H9 (cell line): ENCODE measurements at regions not wholly inside any gene's neighbourhood (a gene's known extent, or its start where the extent isn't known, plus 50 kb on each side); places are given as distances from the start of the nearest gene placed in this dataset.

Experiments
- DNase-seq: peaks from one replicate; pipeline ENCODE4 v3.0.0-alpha.2; 2017
- H2AFZ ChIP-seq: one replicate; pipeline ENCODE4 v1.6.1; 2013; ENCODE audit warnings: mild to moderate bottlenecking, low read length, control low read depth, moderate library complexity
- H2AK5ac ChIP-seq: 2 replicates; pipeline ENCODE4 v1.6.1; 2013; ENCODE audit warnings: low read length, control low read depth, mixed read lengths; ENCODE audit not compliant: insufficient read length
- H2BK120ac ChIP-seq: one replicate; pipeline ENCODE4 v1.6.1; 2013; ENCODE audit warnings: low read depth, mild to moderate bottlenecking, low read length, control low read depth, inconsistent platforms; ENCODE audit not compliant: poor library complexity, severe bottlenecking
- H2BK12ac ChIP-seq: 2 replicates; pipeline ENCODE4 v1.6.1; 2013; ENCODE audit warnings: low read length, control low read depth, mixed read lengths, low read depth; ENCODE audit not compliant: insufficient read length
- H2BK15ac ChIP-seq: 2 replicates; pipeline ENCODE4 v1.6.1; 2013; ENCODE audit warnings: low read depth, low read length, control low read depth
- H2BK20ac ChIP-seq: one replicate; pipeline ENCODE4 v1.6.1; 2013; ENCODE audit warnings: low read depth, mild to moderate bottlenecking, low read length, control low read depth, inconsistent platforms; ENCODE audit not compliant: poor library complexity, severe bottlenecking
- H2BK5ac ChIP-seq: 2 replicates; pipeline ENCODE4 v1.6.1; 2013; ENCODE audit warnings: low read length, control low read depth, mixed read lengths; ENCODE audit not compliant: insufficient read length
- H3K14ac ChIP-seq: 2 replicates; pipeline ENCODE4 v1.6.1; 2013; ENCODE audit warnings: low read length, control low read depth; ENCODE audit not compliant: insufficient read depth
- H3K18ac ChIP-seq: 2 replicates; pipeline ENCODE4 v1.6.1; 2013; ENCODE audit warnings: low read depth, mild to moderate bottlenecking, mixed read lengths, low read length, control low read depth; ENCODE audit not compliant: insufficient read length
- H3K23ac ChIP-seq: 2 replicates; pipeline ENCODE4 v1.6.1; 2013; ENCODE audit warnings: low read length, control low read depth, mixed read lengths, low read depth; ENCODE audit not compliant: insufficient read length
- H3K23me2 ChIP-seq: 2 replicates; pipeline ENCODE4 v1.6.1; 2013; ENCODE audit warnings: low read depth, mild to moderate bottlenecking, mixed read lengths, low read length, control low read depth; ENCODE audit not compliant: insufficient read length, poor library complexity, severe bottlenecking
- H3K27ac ChIP-seq: 2 replicates; pipeline ENCODE4 v1.5.1; 2013; ENCODE audit warnings: low read length, control low read depth, mixed read lengths, low read depth; ENCODE audit not compliant: insufficient read length
- H3K27me3 ChIP-seq: 2 replicates; pipeline ENCODE4 v1.6.1; 2013; ENCODE audit warnings: low read length, control low read depth, inconsistent platforms; ENCODE audit not compliant: insufficient read depth
- H3K4ac ChIP-seq: 2 replicates; pipeline ENCODE4 v1.6.1; 2013; ENCODE audit warnings: low read depth, mild to moderate bottlenecking, control low read depth, inconsistent platforms, low read length, moderate library complexity
- H3K4me1 ChIP-seq: 2 replicates; pipeline ENCODE4 v1.6.1; 2013; ENCODE audit warnings: low read length, control low read depth, inconsistent platforms; ENCODE audit not compliant: insufficient read depth
- H3K4me2 ChIP-seq: 2 replicates; pipeline ENCODE4 v1.6.1; 2013; ENCODE audit warnings: low read length, control low read depth, mixed read lengths; ENCODE audit not compliant: insufficient read length, insufficient read depth
- H3K56ac ChIP-seq: 2 replicates; pipeline ENCODE4 v1.6.1; 2013; ENCODE audit warnings: low read depth, mild to moderate bottlenecking, mixed read lengths, low read length, control low read depth; ENCODE audit not compliant: insufficient read length
- H3K79me1 ChIP-seq: 2 replicates; pipeline ENCODE4 v1.6.1; 2013; ENCODE audit warnings: low read depth, mild to moderate bottlenecking, moderate library complexity, low read length, control low read depth, inconsistent platforms; ENCODE audit not compliant: insufficient read depth, poor library complexity, severe bottlenecking
- H3K79me2 ChIP-seq: 2 replicates; pipeline ENCODE4 v1.6.1; 2013; ENCODE audit warnings: low read length, control low read depth, inconsistent platforms; ENCODE audit not compliant: insufficient read depth
- H3K9ac ChIP-seq: 2 replicates; pipeline ENCODE4 v1.6.1; 2013; ENCODE audit warnings: low read length, control low read depth, mixed read lengths; ENCODE audit not compliant: insufficient read length; ENCODE audit errors: extremely low read depth
- H3K9me3 ChIP-seq: one replicate; pipeline ENCODE4 v1.6.1; 2013; ENCODE audit warnings: low read depth, low read length, inconsistent platforms; ENCODE audit not compliant: control insufficient read depth
- H3T11ph ChIP-seq: one replicate; pipeline ENCODE4 v1.6.1; 2013; ENCODE audit warnings: mild to moderate bottlenecking, low read length, control low read depth, inconsistent platforms
- H4K20me1 ChIP-seq: one replicate; pipeline ENCODE4 v1.6.1; 2013; ENCODE audit not compliant: control insufficient read depth, insufficient read length, insufficient read depth
- H4K5ac ChIP-seq: 2 replicates; pipeline ENCODE4 v1.6.1; 2013; ENCODE audit warnings: low read depth, mild to moderate bottlenecking, mixed read lengths, low read length, control low read depth; ENCODE audit not compliant: insufficient read length
- H4K8ac ChIP-seq: replicated peaks from 2 replicates; pipeline ENCODE4 v1.6.1; 2013; ENCODE audit warnings: low read length, control low read depth, mixed read lengths, low read depth; ENCODE audit not compliant: insufficient read length
- H4K91ac ChIP-seq: 2 replicates; pipeline ENCODE4 v1.6.1; 2013; ENCODE audit warnings: low read depth, mild to moderate bottlenecking, moderate library complexity, mixed read lengths, low read length, control low read depth; ENCODE audit not compliant: insufficient read length
- H3K27ac Mint-ChIP-seq, 3 experiments: 2 replicates in 2 of 3; 3 replicates in 1 of 3; pipeline ENCODE4 v1.8.0; 2020 to 2021; ENCODE audit warnings: mixed read lengths in 3 of 3, mild to moderate bottlenecking in 1 of 3, moderate library complexity in 1 of 3
- H3K27me3 Mint-ChIP-seq: 2 replicates; pipeline ENCODE4 v1.8.0; 2021; ENCODE audit warnings: low read depth, mild to moderate bottlenecking, moderate library complexity, mixed read lengths
- H3K36me3 Mint-ChIP-seq, 3 experiments: 2 replicates in 2 of 3; 3 replicates in 1 of 3; pipeline ENCODE4 v1.8.0; 2020 to 2021; ENCODE audit warnings: low read depth in 3 of 3, mixed read lengths in 3 of 3; ENCODE audit not compliant: insufficient read depth in 1 of 3
- H3K4me1 Mint-ChIP-seq, 2 experiments: 2 replicates each; pipeline ENCODE4 v1.8.0; 2020; ENCODE audit warnings: mixed read lengths in 2 of 2
- H3K4me3 Mint-ChIP-seq, 2 experiments: 2 replicates in 1 of 2; 3 replicates in 1 of 2; pipeline ENCODE4 v1.8.0; 2020 to 2021; ENCODE audit warnings: mild to moderate bottlenecking in 2 of 2, mixed read lengths in 2 of 2, moderate library complexity in 1 of 2
- H3K9me3 Mint-ChIP-seq, 2 experiments: 2 replicates in 1 of 2; 3 replicates in 1 of 2; pipeline ENCODE4 v1.8.0; 2020; ENCODE audit warnings: mild to moderate bottlenecking in 2 of 2, mixed read lengths in 2 of 2, moderate library complexity in 1 of 2
- WGBS: extraction: QIAGEN DNeasy Blood & Tissue Kit; methylation state at CpG from one replicate; pipeline ENCODE4 v1.1.7; 2013; ENCODE audit warnings: missing lambda C conversion rate, low lambda C conversion rate, mixed read lengths; ENCODE audit not compliant: insufficient read length; ENCODE audit errors: extremely low coverage; 5-methylcytosine and 5-hydroxymethylcytosine counted together
- TF ChIP-seq, protein P1 (sequence below): fragments of 200-600 bp; sonication (generic); conservative IDR thresholded peaks from 3 replicates; pipeline ENCODE4 v1.8.0; 2021; ENCODE audit warnings: antibody characterized with exemption, mild to moderate bottlenecking

DNA sequence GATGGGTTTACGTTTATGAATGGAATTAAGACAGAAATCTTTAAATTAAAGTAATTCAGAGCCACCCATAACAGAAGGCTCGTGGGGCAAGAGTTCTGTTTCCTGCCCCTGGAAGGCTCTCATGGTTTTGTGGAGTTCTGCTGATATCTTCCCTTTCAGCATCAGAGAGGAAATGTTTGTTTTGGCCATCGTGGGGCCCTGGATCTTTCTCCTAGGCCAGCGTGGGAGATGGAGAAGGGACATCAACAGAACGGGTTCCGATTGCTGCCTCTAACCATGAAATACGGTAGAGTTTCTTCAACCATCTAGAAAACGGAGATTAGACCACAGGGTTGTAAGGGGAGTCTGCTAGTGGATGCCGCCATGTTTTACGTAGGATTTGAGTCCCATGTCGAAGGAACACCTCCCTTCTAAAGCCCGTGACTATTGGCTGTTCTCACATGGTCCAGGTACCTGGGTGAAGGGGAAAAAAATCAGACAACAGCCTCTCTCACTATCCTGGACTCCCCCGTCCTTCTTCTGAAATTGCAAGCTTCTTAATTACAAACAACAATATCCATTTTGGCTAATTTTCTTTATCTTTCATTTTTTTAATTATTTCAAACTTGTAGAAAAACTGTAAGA lies 169.1 kb upstream of the CELF2 start:
- TF ChIP-seq, protein P1, sequence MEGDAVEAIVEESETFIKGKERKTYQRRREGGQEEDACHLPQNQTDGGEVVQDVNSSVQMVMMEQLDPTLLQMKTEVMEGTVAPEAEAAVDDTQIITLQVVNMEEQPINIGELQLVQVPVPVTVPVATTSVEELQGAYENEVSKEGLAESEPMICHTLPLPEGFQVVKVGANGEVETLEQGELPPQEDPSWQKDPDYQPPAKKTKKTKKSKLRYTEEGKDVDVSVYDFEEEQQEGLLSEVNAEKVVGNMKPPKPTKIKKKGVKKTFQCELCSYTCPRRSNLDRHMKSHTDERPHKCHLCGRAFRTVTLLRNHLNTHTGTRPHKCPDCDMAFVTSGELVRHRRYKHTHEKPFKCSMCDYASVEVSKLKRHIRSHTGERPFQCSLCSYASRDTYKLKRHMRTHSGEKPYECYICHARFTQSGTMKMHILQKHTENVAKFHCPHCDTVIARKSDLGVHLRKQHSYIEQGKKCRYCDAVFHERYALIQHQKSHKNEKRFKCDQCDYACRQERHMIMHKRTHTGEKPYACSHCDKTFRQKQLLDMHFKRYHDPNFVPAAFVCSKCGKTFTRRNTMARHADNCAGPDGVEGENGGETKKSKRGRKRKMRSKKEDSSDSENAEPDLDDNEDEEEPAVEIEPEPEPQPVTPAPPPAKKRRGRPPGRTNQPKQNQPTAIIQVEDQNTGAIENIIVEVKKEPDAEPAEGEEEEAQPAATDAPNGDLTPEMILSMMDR = no peak
- H2BK5ac ChIP-seq = no peak overlapping the region
- no peak overlapping the region for H3K18ac ChIP-seq
- Mint-ChIP-seq H3K36me3 (no peaks in the 10 kb centered on the region), H3K4me3 (no peak overlapping the region), H3K27ac (no peak overlapping the region), H3K4me1 (peaks cover 0 to 3% of the 10 kb centered on the region in 2 experiments; a peak in 1 of 4 replicates), H3K27me3 (no peaks in the 10 kb centered on the region), H3K9me3 (no peaks in the 10 kb centered on the region)
- no peak overlapping the region for H3K9ac ChIP-seq
- no peak overlapping the region for H3K23ac ChIP-seq
- no peak overlapping the region for H4K91ac ChIP-seq
- no peaks in the 10 kb centered on the region for H3K79me2 ChIP-seq
- H3K4ac ChIP-seq = no peak overlapping the region
- no peak overlapping the region for H2BK15ac ChIP-seq
- no peak overlapping the region for H2AK5ac ChIP-seq
- no peak overlapping the region for H2BK12ac ChIP-seq
- no peak for DNase-seq
- no peaks in the 10 kb centered on the region for H3K79me1 ChIP-seq
- no peak overlapping the region for H2AFZ ChIP-seq
- no peak overlapping the region for H2BK20ac ChIP-seq
- H4K20me1 ChIP-seq = no peaks in the 10 kb centered on the region
- H4K8ac ChIP-seq = no peak overlapping the region
- no peaks in the 10 kb centered on the region for H3K27me3 ChIP-seq
- H3K4me2 ChIP-seq = no peak overlapping the region
- no peak overlapping the region for H3K14ac ChIP-seq
- no peak overlapping the region for H4K5ac ChIP-seq
- no peak overlapping the region for H2BK120ac ChIP-seq
- H3K9me3 ChIP-seq = no peaks in the 10 kb centered on the region
- H3K23me2 ChIP-seq = no peaks in the 10 kb centered on the region
- WGBS = no CpG with 5 or more reads among the region's 13 CpGs
- H3T11ph ChIP-seq = no peak overlapping the region
- H3K27ac ChIP-seq = no peak overlapping the region
- no peaks in the 10 kb centered on the region; the same call in 1 of the 2 replicates for H3K4me1 ChIP-seq
- no peak overlapping the region for H3K56ac ChIP-seq
